Renal pelvis (tissue), 1 donor: ENCODE measurements at regions not wholly inside any gene's neighbourhood (a gene's known extent, or its start where the extent isn't known, plus 50 kb on each side); places are given as distances from the start of the nearest gene placed in this dataset.
A peak's percentile ranks its signal among the peaks of the same experiment; 100 is the strongest.

Source experiments
- DNase-seq: peaks from one replicate; pipeline ENCODE4 v3.0.0-alpha.2; 2013

DNA sequence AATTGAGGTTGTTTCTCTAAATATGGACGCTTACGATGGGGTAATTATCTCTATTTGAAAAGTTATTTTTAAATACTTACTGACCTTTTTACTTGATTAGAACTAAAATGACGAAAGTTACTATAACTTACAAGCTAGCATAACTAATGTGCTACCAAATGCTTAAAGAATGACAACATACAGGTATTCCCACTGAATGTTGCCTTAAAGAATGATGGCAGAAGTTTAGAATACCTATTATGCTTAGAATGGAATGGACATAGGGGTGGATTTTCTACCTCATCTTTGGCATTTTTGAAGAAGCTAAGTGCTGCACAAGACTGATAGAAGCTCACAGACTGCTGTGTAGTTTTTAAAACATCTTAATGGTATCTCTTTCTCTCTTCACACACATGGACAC is 284.8 kb downstream of the THBS2 start:
- DNase-seq: no peak

DNA sequence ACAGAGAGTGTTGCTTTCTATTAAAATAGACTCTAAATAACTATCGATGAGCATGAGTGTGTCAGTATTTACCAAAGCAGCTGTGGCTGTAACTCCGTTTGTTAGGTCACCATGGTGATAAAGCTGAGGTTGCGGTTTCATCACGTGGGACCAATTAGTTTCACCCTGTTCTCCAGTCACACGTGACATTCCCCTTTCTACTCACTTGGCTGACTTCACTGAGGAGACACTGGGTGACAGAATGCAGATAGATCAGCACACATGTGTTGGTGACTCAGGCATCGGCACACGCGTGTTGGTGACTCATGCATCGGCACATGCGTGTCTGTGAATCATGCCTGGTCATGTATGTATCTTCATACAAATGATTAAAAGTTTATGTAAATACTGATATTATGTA is 285.4 kb downstream of the THBS2 start:
- DNase-seq: peak; percentile 67

DNA sequence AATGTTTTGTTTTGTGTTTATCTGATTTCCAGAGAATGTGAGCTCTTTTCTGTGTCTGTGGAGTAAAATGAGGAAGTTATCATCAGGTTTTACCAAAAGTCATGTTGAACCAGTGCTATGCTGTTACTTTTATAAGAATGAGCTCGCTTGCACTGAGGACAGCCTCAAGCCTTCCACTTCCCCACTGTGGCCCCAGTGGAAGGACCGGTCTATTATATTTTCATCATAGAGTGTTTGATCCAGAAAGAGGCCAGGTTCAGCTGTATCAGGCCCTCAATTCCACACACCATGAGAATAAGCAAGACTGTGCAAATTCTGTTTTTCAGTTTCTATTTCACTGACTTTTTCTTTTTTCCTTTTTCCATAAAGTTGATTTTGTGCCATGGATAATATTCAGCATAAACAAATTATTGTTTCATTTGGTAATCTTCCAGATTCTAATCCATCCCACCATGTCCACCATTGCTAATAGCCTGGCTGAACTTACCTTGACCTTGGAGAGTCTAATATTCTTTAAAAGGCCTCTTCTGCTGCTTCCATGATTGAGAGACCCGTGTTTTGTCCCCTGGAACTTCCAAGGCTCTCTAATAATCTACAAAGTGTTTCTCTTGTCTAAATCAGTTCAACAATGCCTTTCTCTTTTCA is 286.2 kb downstream of the THBS2 start:
- no peak for DNase-seq

DNA sequence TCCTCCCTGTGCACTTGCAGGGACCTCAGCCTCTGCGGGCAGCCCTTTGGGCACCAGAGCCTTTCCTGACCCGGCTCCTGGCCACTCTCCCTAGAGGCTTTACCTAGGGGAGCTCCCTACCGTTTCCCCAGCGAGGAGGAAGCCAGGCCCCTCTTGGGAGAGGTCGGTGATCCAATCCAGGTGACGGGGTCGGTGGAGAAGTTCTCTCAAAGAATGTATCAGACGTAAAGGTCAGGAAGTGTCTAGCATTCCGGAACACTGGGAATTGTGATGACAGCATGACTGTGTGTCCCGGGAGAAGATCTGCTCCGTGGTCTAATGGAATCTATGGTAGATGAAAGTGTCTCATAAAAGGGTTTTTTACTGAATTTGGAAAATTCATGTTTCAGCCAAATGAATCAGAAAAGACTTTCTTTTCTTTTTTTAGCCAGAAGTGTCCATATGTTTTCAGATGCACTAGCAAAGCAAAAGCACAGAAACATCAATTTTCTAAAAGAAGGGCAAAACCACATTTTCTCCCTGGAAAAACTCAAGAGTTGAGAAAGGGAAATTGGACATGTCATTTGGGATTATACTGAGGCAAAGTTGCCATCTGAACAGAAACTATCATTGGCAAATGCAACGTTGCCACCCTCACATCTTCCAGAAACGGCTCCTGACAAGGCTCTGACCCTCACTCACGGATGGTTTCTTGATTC is 289.4 kb downstream of the THBS2 start:
- DNase-seq: no peak

DNA sequence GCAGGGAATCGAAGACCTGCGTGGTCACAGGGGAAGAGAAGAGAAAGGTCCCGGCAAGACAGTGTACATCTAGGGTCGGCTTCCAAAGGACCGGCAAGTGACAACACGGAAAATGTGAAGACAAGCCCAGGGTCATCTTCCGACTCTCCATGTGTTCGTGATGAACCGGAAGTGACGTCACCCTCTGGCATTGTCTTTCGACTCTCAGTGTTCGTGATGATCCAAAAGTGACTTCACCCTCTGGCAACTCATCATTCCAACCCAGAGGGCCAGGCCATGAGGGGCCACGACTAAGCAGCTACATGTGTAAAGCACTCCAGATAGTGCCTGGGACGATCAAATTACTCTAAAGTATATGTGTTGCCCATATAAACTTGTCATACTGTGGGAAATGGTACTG is 290.8 kb downstream of the THBS2 start:
- no peak for DNase-seq

DNA sequence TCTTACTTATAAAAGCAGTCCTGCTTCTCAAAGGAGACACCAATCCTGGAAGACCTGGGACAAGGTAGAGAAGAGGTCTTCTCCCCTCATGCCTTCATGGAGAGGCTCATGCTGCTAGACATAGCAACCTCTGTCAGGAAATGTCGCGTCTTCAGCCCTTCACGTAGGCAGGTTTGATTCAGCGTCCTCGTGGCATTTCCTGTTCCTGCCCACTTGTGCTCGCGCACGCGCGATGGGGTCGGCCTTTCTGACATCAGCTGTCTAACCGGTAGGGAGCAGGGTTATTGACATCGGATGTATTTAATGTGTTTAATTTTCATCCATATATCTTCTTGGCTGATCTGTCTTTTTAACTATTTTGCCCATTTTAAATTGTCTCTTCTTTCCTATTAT is 292.4 kb downstream of the THBS2 start:
- no peak for DNase-seq

DNA sequence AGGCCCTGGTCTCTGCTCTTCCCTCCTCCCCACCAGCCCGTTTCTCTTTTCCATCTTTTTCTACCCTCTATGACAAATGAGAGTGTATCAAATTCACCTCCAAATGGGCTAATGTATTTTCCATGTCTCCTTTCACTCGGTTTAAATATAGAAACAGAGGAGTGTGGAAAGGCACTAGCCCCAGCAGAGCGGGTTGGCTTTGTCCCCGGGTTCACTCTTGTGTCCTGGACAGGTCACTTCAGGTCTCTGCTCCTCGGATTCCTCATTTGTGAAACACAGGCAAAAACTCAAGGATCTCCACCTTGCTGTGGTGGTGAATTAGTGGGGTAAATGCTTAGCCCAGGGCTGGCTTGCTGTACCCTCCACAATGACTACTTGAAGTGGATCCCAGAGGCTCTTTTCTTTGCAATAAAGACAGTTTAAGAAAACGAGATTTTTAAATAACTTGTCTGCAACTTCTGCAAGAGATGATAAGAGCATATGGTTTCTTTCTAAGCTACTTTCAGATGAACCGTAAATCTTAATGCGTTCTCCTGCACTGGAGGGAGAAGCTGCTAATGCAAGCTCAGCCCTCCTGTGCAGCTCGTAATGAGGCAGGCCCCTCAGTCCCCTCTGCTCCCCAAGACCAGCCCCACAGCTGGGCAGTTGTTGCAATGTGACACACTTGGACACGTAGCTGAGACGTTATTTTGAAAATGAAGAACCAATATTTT is 292.9 kb downstream of the THBS2 start:
- no peak for DNase-seq

DNA sequence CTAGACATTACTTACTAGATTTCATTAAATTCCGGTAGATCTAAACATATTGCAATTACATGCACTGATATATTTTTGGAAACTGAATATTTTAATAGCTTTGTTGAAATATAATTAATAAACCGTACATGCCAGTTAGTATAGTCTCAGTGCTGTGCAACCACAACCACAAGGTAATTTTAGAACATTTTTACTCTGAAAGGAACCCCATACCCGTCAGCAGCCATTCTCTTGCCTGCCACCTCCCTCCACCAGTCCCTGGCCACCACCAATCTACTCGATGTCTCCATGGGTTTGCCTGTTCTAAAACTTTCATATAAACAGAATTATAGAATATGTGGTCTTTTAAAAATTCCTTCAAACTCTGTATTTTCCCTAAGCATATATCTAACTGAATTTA is 293.9 kb downstream of the THBS2 start:
- no peak for DNase-seq

DNA sequence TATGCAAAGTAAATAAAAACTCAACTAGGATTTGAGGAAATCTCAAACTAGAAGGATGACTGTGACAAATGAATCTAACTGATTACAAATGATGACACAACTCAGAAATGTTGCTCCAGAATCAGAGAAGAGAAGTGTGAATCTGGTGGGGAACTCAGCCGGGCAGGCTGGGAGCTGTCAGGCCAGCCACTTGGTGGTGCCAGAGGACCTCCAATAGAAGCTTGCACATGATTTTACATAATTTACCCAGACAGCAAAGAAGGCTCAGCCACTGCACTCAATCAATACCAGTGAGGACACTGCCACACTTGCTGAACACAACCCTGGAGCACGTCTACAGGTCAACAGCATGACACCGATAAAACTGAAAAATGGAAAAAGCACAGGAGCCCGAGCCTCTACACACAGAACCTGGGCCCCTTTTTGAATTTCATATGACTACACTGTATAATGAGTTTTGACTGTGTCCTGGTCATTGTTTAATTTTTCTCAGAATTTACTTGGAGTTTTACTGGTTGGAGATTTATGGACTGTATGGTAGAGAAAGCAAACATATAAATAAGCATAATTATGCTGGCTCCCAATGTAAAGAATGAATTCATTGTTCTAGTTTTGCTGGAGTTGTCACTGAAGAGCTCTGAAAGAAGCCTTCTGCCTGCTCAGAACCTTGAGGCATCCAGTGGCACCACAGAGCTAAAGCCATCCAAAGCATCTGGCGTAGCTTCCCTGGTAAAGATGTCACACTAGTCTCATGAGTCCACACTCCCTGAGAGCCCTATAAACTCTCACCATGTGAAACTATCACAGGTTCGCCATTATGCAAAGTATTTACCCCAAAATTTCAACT is 296.5 kb downstream of the THBS2 start:
- peak; percentile 57 for DNase-seq

DNA sequence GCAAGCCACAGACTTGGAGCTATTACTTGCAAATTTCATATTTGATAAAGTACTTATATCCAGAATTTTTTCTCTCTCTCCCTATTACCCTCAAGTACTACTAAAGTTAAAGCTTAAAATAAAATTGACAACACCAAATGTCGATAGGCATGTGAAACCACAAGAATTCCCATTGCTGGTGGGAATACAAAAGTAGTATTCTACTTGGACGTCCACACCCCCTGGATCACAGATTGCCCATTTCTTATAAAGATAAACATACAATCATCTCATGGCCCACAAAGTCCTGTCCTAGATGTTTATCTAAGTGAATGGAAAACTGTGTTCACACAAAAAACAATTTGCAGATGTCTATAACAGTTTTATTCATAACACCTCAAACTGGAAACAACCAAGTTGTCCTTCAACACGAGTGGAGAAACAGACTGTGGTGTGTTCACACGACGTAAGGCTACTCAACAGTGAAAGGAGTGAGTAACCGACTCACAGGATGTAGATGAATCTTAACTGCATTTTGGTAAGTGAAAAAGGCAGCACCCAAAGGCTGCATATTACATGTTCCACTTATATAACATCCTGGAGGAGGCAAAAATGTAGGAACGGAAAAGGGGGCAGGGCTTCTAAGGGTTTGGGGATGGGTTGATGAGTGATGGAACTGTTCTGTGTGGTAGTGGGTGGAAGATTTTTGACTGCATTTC is 297.4 kb downstream of the THBS2 start:
- no peak for DNase-seq

DNA sequence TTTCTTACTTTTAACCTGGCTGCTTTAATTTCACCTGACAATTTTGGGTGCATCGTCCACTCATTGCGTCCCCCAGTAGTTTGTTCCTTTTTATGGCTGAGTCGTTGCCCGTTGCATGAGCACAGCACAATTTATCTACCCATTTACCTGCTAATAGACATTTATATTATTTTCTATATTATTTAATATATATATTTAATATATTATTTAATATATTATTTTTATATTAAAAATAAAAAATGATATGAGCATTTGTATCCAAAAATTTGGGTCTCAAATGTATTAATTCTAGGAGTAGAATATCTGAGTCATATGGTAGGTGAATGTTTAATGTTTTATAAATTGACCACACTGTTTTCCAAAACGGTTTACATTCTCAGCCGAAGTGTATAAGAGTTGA is 300.2 kb downstream of the THBS2 start:
- DNase-seq: no peak

DNA sequence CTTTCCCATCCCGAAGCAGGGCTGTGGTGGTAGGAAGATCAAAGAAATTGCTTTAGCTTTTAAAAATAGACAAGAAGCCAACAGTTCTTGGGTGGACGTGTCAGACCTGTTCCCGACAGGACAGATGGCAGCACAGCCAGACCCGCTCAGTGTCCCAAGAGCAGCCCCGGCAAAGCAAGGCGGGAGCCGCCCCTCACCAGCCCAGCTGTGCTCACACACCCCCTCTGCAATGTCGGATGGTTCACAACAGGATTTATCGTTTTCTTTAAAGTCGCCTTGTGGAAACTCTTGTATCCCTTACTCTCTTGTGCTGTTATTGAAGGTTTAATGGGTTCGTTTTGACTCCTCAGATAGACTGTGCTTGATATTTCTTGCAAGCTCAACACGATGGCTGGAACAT is 302.4 kb downstream of the THBS2 start:
- DNase-seq: peak; percentile 60

DNA sequence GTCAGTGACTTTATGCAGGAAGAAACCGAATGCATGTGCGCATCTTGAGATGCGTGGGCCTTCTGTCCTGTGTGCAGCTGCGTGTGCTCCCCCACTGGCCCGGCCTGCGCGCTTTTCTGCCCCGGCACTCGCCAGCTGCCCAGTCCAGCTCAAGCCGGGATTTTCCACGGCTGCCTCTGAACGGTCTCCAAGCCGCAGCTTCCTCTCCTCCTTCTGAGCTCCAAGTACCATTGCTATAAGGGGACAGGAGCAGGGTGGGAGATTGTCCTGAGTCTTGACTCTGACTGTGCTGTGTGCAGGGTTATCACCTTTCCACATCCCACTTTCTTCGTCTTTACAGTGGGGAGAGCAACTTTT is 302.8 kb downstream of the THBS2 start:
- DNase-seq: no peak

DNA sequence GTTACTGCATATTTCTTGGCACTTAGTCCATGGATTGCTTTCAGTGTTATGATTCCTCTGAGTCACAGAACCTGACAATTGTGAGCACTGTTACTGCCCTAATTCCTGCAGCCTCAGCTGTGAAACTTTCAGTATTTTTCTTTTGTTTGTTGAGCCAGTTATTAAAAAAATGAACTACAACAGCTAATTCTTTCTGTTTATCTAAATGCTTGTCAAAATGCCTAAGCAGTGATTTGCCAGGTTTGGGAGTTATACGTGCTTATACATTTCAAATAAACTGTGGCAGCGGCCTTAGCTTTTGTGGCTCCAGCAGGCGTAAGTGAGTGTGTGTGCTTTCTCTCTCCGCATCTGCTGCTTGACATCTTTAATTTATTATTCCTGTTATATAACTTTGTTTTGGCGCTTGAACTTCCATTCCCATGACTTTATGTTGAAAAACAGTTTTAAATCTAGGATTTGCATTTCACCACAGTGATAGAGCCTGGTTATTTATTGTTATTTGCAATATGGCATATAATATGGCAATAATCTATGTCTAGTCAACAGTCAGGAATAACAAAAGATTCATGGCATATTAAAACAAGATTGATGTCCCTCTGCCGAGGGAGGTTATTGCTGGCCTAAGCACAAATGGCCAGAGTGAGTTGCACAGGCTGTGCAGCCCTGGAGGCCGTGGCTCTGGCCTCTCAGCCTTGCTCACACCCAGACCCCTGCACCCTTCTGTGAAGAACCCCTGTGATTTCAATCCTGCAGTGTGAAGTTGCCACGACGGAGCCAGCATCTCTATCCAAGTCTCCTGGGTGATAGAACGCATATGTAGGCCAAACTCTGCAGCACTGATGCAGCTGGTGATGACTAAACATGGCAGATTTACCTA is 303.4 kb downstream of the THBS2 start:
- peak; percentile 52 for DNase-seq

DNA sequence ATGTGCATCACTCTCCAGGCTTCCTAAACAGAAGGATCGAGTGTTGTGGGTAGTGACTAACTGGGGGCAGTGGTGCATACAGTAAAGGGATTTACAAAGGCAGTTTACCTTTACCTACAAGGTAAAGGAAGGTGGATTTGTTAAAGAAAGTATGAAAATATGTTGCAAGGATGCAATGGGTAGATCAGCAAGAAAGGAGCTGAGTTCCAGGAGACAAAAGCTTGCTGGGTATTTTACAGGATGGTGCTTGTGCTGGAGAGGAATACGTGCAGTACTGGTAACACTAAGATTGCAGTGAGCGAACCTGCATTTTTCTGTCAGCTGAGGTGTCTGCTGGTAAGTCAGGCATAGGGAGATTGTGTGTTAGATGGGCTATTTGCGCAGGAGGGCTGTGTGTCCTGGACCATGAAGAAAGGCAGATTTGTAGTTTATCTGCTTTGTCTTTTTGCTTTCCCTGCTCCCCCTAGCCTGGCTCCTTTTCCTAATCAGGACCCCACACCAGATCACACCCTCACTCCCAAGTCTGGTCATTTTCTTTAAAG is 304.6 kb downstream of the THBS2 start:
- no peak for DNase-seq

DNA sequence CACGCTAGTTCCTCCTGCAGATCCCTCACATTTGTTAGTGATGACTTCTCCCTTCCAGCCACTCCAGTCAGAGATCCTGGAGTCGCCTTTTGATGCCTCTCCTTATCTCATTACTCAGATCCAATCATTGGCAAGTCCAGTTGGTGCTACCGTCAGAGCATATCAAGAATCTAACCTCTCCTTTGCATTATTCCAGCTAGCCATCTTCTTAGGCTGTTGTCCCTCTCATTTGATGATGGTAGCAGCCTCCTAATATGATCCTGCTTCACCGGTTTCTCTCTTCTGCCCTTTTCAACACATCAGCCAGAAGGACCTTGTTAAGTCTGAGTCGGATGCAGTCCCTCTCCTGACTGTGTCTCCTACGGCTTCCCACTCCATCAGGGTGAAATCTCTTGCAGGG is 305.6 kb downstream of the THBS2 start:
- no peak for DNase-seq

DNA sequence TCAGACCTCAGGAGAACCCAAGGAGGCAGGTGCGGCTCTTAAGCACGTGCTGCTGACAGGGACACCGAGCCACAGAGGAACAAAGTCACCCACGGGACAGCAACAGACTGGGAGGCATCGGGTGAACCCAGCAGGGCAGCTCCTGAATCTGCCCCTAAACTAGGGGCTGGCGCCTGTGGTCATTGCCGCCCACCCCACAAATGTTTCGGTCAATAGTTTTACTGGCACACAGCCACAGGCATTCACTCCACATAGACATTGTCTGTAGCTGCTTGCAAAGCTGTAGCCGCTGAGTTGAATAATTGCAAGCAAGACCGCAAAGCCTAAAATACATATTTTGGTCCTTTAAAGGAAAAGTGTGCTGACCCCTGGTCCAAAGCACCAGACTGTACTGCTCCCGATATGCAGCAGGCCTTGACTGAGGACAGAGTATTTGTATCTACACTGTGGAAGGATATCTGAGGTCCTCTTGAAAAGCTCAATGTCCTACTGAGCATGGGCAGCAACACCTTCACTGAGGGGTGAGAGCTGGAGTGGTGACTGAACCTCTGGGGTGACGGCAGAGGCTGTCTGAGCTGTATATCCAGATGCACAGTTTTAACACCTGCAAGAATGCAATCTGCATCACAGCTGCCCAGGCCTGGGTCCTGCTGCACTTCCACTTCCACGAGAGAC is 310.3 kb downstream of the THBS2 start:
- DNase-seq: no peak

DNA sequence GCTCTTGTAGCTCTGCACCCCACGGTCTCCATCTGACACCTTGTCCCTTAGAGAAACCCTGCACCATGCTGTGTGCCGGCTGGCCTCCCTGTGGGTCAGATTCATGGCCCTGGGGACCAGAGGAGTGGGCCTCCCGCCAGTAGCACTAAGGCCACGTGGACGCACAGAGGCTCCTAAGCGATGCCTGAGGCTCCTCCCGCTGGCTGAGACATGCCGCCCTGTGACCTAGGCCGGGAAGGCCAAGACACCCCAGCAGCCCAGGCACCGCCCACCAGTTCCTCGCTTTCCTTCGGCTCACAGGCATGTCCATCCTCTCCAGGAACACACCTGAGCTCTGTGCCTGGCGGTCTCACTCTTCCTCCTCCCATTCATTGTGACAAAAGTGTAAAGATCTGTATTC is 311.0 kb downstream of the THBS2 start:
- no peak for DNase-seq

DNA sequence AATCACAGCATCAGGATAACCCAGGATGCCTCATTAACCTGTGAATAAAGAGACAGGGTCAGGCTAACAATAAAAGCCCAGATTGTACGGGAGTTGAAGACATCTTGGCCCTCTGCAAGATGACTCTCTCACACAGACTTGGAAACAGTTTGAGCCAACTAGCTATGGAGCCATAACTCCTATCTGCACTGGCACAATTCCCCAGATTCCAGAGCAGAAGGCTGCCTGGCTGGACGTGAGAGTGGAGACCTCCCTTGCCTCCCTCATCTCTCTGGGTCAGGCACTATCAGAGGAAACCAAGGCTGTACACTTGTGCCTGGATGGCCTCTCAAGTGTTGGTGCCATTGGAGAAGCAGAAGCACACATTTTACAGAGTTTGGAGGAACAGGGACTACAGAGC is 312.6 kb downstream of the THBS2 start:
- no peak for DNase-seq

DNA sequence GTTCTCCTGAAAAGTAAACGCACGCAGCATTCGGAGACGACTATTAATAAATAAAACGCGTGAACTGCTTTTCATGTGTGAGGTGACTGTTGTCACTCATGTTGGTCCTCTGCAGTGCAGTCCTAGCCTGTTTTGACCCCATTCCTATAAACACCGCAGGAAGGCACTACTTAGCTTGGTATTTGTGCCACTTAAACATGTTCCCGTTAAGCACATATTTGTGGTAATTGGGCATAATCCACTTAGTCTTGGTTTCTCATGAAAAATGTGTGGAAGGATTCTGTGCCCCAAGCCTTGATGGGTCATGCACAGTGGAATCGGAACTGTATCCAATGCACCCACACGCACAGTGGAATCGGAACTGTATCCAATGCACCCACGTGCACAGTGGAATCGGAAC is 313.9 kb downstream of the THBS2 start:
- DNase-seq: no peak
